ENCODE measurements at regions not wholly inside any gene's neighbourhood (a gene's known extent, or its start where the extent isn't known, plus 50 kb on each side); places are given as distances from the start of the nearest gene placed in this dataset.

DNA sequence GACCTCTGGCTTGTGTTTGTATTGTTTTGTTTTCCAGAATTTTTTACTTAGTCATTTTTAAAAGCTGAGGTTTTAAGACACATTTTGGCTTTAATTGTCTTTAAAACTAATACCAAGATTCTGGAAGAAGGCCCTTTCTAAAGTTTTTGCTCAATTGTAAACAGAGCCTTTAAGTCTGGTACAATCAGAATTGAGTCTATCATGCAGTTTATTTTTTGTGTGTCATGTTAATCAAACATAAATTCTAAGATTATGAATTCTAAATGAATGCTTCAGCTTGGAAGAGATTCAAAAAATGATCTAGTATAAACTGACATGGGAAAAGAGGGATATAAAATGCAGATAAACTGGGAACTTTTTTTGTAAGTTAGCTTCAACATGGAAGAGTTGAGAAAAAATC, 882.7 kb downstream of the TLE1 start:
- no peak for DNase-seq (ENCODE audit: low read depth)
- TF ChIP-seq POLR2A (IDR thresholded peaks at IDR 0.05; ENCODE audit: extremely low read depth, insufficient read length): no peak
- TF ChIP-seq MYC (IDR thresholded peaks at IDR 0.05; ENCODE audit: low read depth, low read length): no peak
- TF ChIP-seq, protein P1, sequence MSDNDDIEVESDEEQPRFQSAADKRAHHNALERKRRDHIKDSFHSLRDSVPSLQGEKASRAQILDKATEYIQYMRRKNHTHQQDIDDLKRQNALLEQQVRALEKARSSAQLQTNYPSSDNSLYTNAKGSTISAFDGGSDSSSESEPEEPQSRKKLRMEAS (IDR thresholded peaks at IDR 0.05; ENCODE audit: low read depth, low read length): no peak
- TF ChIP-seq, protein P2, sequence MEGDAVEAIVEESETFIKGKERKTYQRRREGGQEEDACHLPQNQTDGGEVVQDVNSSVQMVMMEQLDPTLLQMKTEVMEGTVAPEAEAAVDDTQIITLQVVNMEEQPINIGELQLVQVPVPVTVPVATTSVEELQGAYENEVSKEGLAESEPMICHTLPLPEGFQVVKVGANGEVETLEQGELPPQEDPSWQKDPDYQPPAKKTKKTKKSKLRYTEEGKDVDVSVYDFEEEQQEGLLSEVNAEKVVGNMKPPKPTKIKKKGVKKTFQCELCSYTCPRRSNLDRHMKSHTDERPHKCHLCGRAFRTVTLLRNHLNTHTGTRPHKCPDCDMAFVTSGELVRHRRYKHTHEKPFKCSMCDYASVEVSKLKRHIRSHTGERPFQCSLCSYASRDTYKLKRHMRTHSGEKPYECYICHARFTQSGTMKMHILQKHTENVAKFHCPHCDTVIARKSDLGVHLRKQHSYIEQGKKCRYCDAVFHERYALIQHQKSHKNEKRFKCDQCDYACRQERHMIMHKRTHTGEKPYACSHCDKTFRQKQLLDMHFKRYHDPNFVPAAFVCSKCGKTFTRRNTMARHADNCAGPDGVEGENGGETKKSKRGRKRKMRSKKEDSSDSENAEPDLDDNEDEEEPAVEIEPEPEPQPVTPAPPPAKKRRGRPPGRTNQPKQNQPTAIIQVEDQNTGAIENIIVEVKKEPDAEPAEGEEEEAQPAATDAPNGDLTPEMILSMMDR (IDR thresholded peaks at IDR 0.05; ENCODE audit: low read depth, low read length): no peak
- no peak overlapping the region for H3K4me3 ChIP-seq (ENCODE audit: low read depth, low read length)

DNA sequence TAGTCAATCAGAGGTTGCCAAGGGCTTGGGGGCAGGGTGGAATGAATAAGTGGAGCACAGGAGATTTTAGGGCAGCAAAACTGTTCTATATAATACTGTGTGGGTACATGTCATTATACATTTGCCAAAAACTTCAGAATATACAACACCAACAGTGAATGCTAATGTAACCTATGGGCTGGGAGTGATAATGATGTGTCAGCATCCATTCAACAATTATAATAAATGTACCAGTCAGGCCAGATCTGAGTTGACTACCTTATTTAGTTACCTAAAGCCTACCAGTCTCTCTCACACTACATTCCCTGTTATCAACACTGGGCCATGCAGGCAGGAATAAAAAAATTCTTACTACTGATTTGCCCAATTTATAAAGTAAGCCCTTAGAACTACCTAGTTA, 884.5 kb downstream of the TLE1 start:
- H3K4me3 ChIP-seq (ENCODE audit: low read depth, low read length): no peak overlapping the region
- no peak for DNase-seq (ENCODE audit: low read depth)
- TF ChIP-seq MYC (IDR thresholded peaks at IDR 0.05; ENCODE audit: low read depth, low read length) (no peak), POLR2A (IDR thresholded peaks at IDR 0.05; ENCODE audit: extremely low read depth, insufficient read length) (no peak)
- TF ChIP-seq, protein P2 (IDR thresholded peaks at IDR 0.05; ENCODE audit: low read depth, low read length): no peak
- TF ChIP-seq, protein P1 (IDR thresholded peaks at IDR 0.05; ENCODE audit: low read depth, low read length): no peak

DNA sequence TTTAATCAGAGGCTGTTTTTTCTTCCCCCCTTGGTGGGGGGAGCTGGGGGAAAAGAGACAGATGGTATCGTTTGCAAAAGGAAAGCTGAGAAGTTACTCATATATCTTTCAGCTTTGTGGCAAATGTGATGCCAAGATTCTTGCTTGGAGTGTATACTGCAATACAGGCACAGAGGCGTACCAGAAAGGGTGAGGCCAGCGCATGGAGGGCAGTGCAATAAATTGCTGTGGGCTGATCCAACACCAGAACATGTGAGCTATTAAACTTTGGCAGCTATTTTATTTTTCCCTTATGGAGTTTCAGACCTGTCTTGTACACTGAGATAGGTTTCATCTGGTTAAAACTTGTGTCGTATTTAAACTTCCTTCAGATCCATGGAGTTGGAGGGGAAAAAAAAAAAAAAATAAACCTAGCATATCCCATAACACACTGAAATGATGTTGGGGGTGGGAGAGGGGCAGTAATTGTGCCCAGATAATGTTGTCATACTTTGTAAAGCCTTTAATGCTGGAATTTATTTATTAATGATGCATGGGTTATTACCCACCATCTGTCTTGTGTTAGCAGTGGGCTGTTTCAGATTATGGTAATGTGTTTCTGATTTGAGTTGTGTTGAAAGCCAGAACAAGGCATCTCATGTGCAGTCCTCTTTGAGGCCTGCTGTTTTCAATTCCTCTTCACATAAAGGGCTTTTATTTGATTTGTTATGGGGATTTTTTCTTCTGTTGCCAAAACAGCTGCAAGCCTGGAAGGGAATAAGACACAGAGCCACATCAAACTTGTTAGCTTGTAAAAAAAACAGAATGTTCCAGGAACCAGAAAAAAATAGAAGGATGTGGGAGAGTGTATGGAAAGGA, 891.3 kb downstream of the TLE1 start:
- TF ChIP-seq, protein P1 (IDR thresholded peaks at IDR 0.05; ENCODE audit: low read depth, low read length): no peak
- TF ChIP-seq, protein P2 (IDR thresholded peaks at IDR 0.05; ENCODE audit: low read depth, low read length): no peak
- TF ChIP-seq MYC (IDR thresholded peaks at IDR 0.05; ENCODE audit: low read depth, low read length) (no peak), POLR2A (IDR thresholded peaks at IDR 0.05; ENCODE audit: extremely low read depth, insufficient read length) (no peak)
- H3K4me3 ChIP-seq (ENCODE audit: low read depth, low read length): no peak overlapping the region
- no peak for DNase-seq (ENCODE audit: low read depth)

DNA sequence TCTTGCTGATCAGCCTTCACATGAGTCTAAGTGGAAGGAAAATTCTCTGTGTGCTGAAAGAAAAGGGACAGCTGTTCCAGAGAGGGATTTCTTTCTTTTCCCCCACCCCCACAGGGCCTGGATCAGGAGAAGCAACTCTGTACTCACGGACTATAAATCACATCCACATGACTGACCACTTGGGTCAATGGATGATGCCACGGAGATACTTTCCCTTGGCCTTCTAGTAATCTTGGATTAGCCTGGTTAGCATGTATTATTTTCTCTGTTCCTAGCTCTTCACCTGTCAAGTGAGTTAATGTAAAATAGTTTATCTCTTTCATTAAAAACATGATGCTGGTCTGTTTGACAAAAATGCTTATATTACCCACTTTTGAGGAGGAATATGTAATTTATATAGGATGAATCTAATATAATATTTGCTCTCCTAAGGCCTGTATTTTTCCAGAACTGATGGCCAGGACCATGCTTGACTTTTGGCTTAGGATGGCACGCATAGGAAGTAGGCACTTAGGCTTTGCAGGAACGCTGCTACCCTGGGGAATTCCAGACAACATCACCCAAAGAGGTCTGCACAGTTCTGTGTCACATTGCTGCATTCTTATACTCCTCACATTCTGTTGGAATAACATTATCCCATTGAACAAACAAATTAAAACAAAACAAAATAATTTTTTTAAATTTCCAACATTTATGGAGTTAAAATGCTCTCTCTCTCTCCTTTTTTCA, 892.1 kb downstream of the TLE1 start:
- DNase-seq (ENCODE audit: low read depth): no peak
- no peak for TF ChIP-seq POLR2A (IDR thresholded peaks at IDR 0.05; ENCODE audit: extremely low read depth, insufficient read length)
- TF ChIP-seq, protein P2 (IDR thresholded peaks at IDR 0.05; ENCODE audit: low read depth, low read length): no peak
- no peak for TF ChIP-seq MYC (IDR thresholded peaks at IDR 0.05; ENCODE audit: low read depth, low read length)
- TF ChIP-seq, protein P1 (IDR thresholded peaks at IDR 0.05; ENCODE audit: low read depth, low read length): no peak
- H3K4me3 ChIP-seq (ENCODE audit: low read depth, low read length): no peak overlapping the region

DNA sequence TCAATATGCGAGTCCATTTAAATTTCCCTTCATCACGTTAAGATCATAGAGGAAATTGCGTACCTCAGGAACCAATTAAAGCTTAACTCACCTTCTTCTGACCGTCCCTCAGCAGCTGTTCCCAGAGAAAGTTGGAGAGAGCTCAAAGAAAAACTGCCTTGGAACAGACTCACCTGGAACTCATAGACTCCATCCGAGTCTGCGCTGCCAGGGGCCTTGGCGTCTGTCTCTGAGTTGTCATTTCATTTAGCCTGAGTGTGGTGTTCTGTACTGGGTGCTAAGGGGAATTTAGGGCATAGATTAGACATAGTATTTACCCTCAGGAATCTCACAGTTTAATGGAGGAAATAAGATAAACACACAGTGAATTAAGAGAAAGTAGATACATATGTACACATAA, 892.7 kb downstream of the TLE1 start:
- DNase-seq (ENCODE audit: low read depth): no peak
- no peak overlapping the region for H3K4me3 ChIP-seq (ENCODE audit: low read depth, low read length)
- TF ChIP-seq, protein P1 (IDR thresholded peaks at IDR 0.05; ENCODE audit: low read depth, low read length): no peak
- TF ChIP-seq POLR2A (IDR thresholded peaks at IDR 0.05; ENCODE audit: extremely low read depth, insufficient read length): no peak
- TF ChIP-seq, protein P2 (IDR thresholded peaks at IDR 0.05; ENCODE audit: low read depth, low read length): no peak
